ENCODE measurements at regions not wholly inside any gene's neighbourhood (a gene's known extent, or its start where the extent isn't known, plus 50 kb on each side); places are given as distances from the start of the nearest gene placed in this dataset.
A peak's percentile ranks its signal among the peaks of the same experiment; 100 is the strongest.
"Not testable (repeated sequence)": the region's sequence is repeated elsewhere in the genome, so short reads cannot be mapped to it uniquely, and the experiment has no call there.

- DNase-seq: no peak
These were observed 199.3 kb downstream of the TMA16 start for GRCh38 chr4:163693776-163694175.

- DNase-seq: no peak
These were observed 199.9 kb downstream of the TMA16 start for GRCh38 chr4:163694385-163694784.

- DNase-seq: no peak
These were observed 202.6 kb downstream of the TMA16 start for GRCh38 chr4:163697121-163697520.

GRCh38 chr4:163700383-163700782 is 205.9 kb downstream of the TMA16 start:
- not testable (repeated sequence) for DNase-seq

GRCh38 chr4:163701916-163702315 is 207.4 kb downstream of the TMA16 start:
- DNase-seq: peak; percentile 77

GRCh38 chr4:163702736-163703135 is 208.2 kb downstream of the TMA16 start:
- DNase-seq: peak; percentile 3

- DNase-seq: peak; percentile 20
These were observed 208.8 kb downstream of the TMA16 start for GRCh38 chr4:163703251-163703650.

- DNase-seq: no peak
These were observed 213.4 kb downstream of the TMA16 start for GRCh38 chr4:163707873-163708272.

- DNase-seq: no peak
These were observed 215.1 kb downstream of the TMA16 start for GRCh38 chr4:163709601-163710000.

- no peak for DNase-seq
These were observed 215.7 kb downstream of the TMA16 start for GRCh38 chr4:163710158-163710557.

- not testable (repeated sequence) for DNase-seq
These were observed 230.0 kb downstream of the TMA16 start for GRCh38 chr4:163724495-163724894.

- no peak for DNase-seq
These were observed 232.2 kb downstream of the TMA16 start for GRCh38 chr4:163726641-163727040.

- no peak for DNase-seq
These were observed 236.6 kb downstream of the TMA16 start for GRCh38 chr4:163731071-163731470.

- no peak for DNase-seq
These were observed 238.0 kb downstream of the TMA16 start for GRCh38 chr4:163732473-163732872.

GRCh38 chr4:163736876-163737275 is 242.4 kb downstream of the TMA16 start:
- peak; percentile 12 for DNase-seq

GRCh38 chr4:163737846-163738245 is 243.4 kb downstream of the TMA16 start:
- not testable (repeated sequence) for DNase-seq

GRCh38 chr4:163738521-163738920 is 244.0 kb downstream of the TMA16 start:
- no peak for DNase-seq

GRCh38 chr4:163744861-163745260 is 250.4 kb downstream of the TMA16 start:
- no peak for DNase-seq

- DNase-seq: no peak
These were observed 252.8 kb downstream of the TMA16 start for GRCh38 chr4:163747293-163747692.

GRCh38 chr4:163747886-163748285 is 253.4 kb downstream of the TMA16 start:
- DNase-seq: peak; percentile 52

GRCh38 chr4:163748449-163748848 is 254.0 kb downstream of the TMA16 start:
- peak; percentile 90 for DNase-seq

- peak; percentile 22 for DNase-seq
These were observed 260.5 kb downstream of the TMA16 start for GRCh38 chr4:163755013-163755412.

- DNase-seq: no peak
These were observed 262.7 kb downstream of the TMA16 start for GRCh38 chr4:163757219-163757618.

- DNase-seq: no peak
These were observed 263.5 kb downstream of the TMA16 start for GRCh38 chr4:163758032-163758431.

GRCh38 chr4:163762741-163763140 is 268.3 kb downstream of the TMA16 start:
- no peak for DNase-seq

- DNase-seq: no peak
These were observed 270.1 kb downstream of the TMA16 start for GRCh38 chr4:163764569-163764968.

All from NCI-H69 (cell line).